Ishikawa (cell line): ENCODE measurements at regions not wholly inside any gene's neighbourhood (a gene's known extent, or its start where the extent isn't known, plus 50 kb on each side); places are given as distances from the start of the nearest gene placed in this dataset.
A peak's percentile ranks its signal among the peaks of the same experiment; 100 is the strongest.

ENCODE experiments used
- CEBPB ChIP-seq: IDR thresholded peaks from 2 replicates; pipeline ENCODE4 v1.6.1; 2012
- CREB1 ChIP-seq: IDR thresholded peaks from 2 replicates; pipeline ENCODE4 v1.6.1; 2012; ENCODE audit warnings: low read depth
- EP300 ChIP-seq: IDR thresholded peaks from 2 replicates; pipeline ENCODE4 v1.6.1; 2012; ENCODE audit warnings: borderline replicate concordance
- FOXM1 ChIP-seq: IDR thresholded peaks from 2 replicates; pipeline ENCODE4 v1.6.1; 2012; ENCODE audit warnings: low read depth, borderline replicate concordance
- NFIC ChIP-seq: IDR thresholded peaks from 2 replicates; pipeline ENCODE4 v1.6.1; 2012
- RAD21 ChIP-seq: IDR thresholded peaks from 2 replicates; pipeline ENCODE4 v1.6.1; 2012; ENCODE audit warnings: low read depth
- TAF1 ChIP-seq: IDR thresholded peaks from 2 replicates; pipeline ENCODE4 v1.6.1; 2012; ENCODE audit warnings: low read depth, mild to moderate bottlenecking
- TCF12 ChIP-seq: IDR thresholded peaks from 2 replicates; pipeline ENCODE4 v1.6.1; 2012; ENCODE audit warnings: low read depth
- TEAD4 ChIP-seq: IDR thresholded peaks from 2 replicates; pipeline ENCODE4 v1.6.1; 2012
- YY1 ChIP-seq: IDR thresholded peaks from 2 replicates; pipeline ENCODE4 v1.6.1; 2012; ENCODE audit warnings: low read depth
- TF ChIP-seq, protein P1 (sequence below): IDR thresholded peaks from 2 replicates; pipeline ENCODE4 v1.6.1; 2012; ENCODE audit warnings: low read depth, mild to moderate bottlenecking
- TF ChIP-seq, protein P2 (sequence below): IDR thresholded peaks from 2 replicates; pipeline ENCODE4 v1.6.1; 2012
- TF ChIP-seq, protein P3 (sequence below): IDR thresholded peaks from 2 replicates; pipeline ENCODE4 v1.6.1; 2012

DNA sequence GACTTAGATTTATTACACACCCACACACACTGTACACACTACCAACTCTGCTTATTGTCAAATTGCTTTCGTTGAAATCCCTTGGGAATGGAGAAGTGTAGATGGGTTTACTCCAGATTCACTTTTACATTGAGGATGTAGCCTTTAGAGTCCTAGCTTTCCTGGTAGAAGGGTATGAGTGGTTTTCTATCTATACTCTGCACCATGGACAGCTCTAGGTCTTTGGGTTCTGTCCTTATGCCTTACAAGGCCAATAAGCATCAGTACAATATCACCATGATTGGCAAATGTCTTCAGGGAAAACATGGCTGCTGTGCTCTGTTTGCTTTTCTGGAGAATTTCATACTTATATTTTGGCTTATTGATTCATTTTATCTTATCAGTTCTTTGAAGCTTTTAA lies 1063.9 kb downstream of the SLC6A15 start:
- TF ChIP-seq EP300: no peak
- no peak for TF ChIP-seq YY1
- no peak for TF ChIP-seq TAF1
- no peak for TF ChIP-seq TEAD4
- no peak for TF ChIP-seq CEBPB
- TF ChIP-seq, protein P1, sequence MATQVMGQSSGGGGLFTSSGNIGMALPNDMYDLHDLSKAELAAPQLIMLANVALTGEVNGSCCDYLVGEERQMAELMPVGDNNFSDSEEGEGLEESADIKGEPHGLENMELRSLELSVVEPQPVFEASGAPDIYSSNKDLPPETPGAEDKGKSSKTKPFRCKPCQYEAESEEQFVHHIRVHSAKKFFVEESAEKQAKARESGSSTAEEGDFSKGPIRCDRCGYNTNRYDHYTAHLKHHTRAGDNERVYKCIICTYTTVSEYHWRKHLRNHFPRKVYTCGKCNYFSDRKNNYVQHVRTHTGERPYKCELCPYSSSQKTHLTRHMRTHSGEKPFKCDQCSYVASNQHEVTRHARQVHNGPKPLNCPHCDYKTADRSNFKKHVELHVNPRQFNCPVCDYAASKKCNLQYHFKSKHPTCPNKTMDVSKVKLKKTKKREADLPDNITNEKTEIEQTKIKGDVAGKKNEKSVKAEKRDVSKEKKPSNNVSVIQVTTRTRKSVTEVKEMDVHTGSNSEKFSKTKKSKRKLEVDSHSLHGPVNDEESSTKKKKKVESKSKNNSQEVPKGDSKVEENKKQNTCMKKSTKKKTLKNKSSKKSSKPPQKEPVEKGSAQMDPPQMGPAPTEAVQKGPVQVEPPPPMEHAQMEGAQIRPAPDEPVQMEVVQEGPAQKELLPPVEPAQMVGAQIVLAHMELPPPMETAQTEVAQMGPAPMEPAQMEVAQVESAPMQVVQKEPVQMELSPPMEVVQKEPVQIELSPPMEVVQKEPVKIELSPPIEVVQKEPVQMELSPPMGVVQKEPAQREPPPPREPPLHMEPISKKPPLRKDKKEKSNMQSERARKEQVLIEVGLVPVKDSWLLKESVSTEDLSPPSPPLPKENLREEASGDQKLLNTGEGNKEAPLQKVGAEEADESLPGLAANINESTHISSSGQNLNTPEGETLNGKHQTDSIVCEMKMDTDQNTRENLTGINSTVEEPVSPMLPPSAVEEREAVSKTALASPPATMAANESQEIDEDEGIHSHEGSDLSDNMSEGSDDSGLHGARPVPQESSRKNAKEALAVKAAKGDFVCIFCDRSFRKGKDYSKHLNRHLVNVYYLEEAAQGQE: peak; percentile 59
- no peak for TF ChIP-seq CREB1
- TF ChIP-seq NFIC: no peak
- TF ChIP-seq RAD21: no peak
- TF ChIP-seq FOXM1: no peak
- TF ChIP-seq TCF12: no peak
- TF ChIP-seq, protein P2, sequence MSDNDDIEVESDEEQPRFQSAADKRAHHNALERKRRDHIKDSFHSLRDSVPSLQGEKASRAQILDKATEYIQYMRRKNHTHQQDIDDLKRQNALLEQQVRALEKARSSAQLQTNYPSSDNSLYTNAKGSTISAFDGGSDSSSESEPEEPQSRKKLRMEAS: no peak
- TF ChIP-seq, protein P3, sequence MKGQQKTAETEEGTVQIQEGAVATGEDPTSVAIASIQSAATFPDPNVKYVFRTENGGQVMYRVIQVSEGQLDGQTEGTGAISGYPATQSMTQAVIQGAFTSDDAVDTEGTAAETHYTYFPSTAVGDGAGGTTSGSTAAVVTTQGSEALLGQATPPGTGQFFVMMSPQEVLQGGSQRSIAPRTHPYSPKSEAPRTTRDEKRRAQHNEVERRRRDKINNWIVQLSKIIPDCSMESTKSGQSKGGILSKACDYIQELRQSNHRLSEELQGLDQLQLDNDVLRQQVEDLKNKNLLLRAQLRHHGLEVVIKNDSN: no peak
